DND-41 (cell line): ENCODE measurements at regions not wholly inside any gene's neighbourhood (a gene's known extent, or its start where the extent isn't known, plus 50 kb on each side); places are given as distances from the start of the nearest gene placed in this dataset.

Experiments
- CTCF ChIP-seq: IDR thresholded peaks from 2 replicates; pipeline ENCODE4 v1.5.1; 2012; ENCODE audit warnings: borderline replicate concordance, low read length, moderate library complexity, mild to moderate bottlenecking; ENCODE audit not compliant: poor library complexity, severe bottlenecking; ENCODE audit errors: extremely low read depth
- EZH2 ChIP-seq: IDR thresholded peaks from 3 replicates; pipeline ENCODE4 v1.6.1; 2012; ENCODE audit warnings: borderline replicate concordance, low read depth, mild to moderate bottlenecking, moderate library complexity, low read length, inconsistent platforms; ENCODE audit not compliant: severe bottlenecking

- no peak for TF ChIP-seq CTCF
- TF ChIP-seq EZH2: no peak
These were observed 711.0 kb downstream of the UQCRFS1 start for GRCh38 chr19:28501976-28502375.
